ENCODE measurements at regions not wholly inside any gene's neighbourhood (a gene's known extent, or its start where the extent isn't known, plus 50 kb on each side); places are given as distances from the start of the nearest gene placed in this dataset.

- intact Hi-C loops (cut with micrococcal nuclease; ENCODE audit: unreplicated experiment), result no loop called here
- in situ Hi-C loops (cut with HindIII; ENCODE audit: low pct_unique_long_range_greater_than_20kb, low sequenced_read_pairs), result no loop called here
- DNase-seq (ENCODE audit: low read depth, low spot score), result no peak
- no peak for ATAC-seq
- H3K4me1 ChIP-seq (ENCODE audit: control insufficient read depth, insufficient read depth, low read length), result no peaks in the 10 kb centered on the region
- no TSS peak for BruUV-seq (replicated peaks)
- no peak overlapping the region for H3K4me3 ChIP-seq (ENCODE audit: low read depth in 2 of 2, low read length in 2 of 2)
- H3K9me3 ChIP-seq (ENCODE audit: control insufficient read depth, insufficient read depth, low read depth, low read length), result 0 out of 2 replicates have a peak, but pooled peaks cover 3% of the 10 kb centered on the region
- CTCF ChIA-PET, result no interaction called here
- TF ChIP-seq CTCF (IDR thresholded peaks at IDR 0.05), result no peak
- TF ChIP-seq POLR2AphosphoS5 (IDR thresholded peaks at IDR 0.05; ENCODE audit: low read depth, low read length), result no peak
- TF ChIP-seq, protein P1, sequence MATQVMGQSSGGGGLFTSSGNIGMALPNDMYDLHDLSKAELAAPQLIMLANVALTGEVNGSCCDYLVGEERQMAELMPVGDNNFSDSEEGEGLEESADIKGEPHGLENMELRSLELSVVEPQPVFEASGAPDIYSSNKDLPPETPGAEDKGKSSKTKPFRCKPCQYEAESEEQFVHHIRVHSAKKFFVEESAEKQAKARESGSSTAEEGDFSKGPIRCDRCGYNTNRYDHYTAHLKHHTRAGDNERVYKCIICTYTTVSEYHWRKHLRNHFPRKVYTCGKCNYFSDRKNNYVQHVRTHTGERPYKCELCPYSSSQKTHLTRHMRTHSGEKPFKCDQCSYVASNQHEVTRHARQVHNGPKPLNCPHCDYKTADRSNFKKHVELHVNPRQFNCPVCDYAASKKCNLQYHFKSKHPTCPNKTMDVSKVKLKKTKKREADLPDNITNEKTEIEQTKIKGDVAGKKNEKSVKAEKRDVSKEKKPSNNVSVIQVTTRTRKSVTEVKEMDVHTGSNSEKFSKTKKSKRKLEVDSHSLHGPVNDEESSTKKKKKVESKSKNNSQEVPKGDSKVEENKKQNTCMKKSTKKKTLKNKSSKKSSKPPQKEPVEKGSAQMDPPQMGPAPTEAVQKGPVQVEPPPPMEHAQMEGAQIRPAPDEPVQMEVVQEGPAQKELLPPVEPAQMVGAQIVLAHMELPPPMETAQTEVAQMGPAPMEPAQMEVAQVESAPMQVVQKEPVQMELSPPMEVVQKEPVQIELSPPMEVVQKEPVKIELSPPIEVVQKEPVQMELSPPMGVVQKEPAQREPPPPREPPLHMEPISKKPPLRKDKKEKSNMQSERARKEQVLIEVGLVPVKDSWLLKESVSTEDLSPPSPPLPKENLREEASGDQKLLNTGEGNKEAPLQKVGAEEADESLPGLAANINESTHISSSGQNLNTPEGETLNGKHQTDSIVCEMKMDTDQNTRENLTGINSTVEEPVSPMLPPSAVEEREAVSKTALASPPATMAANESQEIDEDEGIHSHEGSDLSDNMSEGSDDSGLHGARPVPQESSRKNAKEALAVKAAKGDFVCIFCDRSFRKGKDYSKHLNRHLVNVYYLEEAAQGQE (IDR thresholded peaks at IDR 0.05; ENCODE audit: insufficient read depth in 1 of 2, low read depth in 2 of 2, low read length in 1 of 2), result no peak
- no peak for TF ChIP-seq SIN3A (IDR thresholded peaks at IDR 0.05; ENCODE audit: borderline replicate concordance, insufficient read depth, low read depth, low read length)
- TF ChIP-seq TCF7L2 (IDR thresholded peaks at IDR 0.05; ENCODE audit: low read depth, low read length), result no peak
- no peaks in the 10 kb centered on the region for H3K36me3 ChIP-seq (ENCODE audit: control insufficient read depth, insufficient read depth, low read length)
- no peaks in the 10 kb centered on the region for H3K27me3 ChIP-seq (ENCODE audit: control insufficient read depth, insufficient read depth, low read length)
- no peak overlapping the region for H3K27ac ChIP-seq (ENCODE audit: low read length)
- POLR2A ChIA-PET, result no interaction called here
These were observed 422.2 kb upstream of the SGO1 start for GRCh38 chr3:20608054-20608738.

DNA sequence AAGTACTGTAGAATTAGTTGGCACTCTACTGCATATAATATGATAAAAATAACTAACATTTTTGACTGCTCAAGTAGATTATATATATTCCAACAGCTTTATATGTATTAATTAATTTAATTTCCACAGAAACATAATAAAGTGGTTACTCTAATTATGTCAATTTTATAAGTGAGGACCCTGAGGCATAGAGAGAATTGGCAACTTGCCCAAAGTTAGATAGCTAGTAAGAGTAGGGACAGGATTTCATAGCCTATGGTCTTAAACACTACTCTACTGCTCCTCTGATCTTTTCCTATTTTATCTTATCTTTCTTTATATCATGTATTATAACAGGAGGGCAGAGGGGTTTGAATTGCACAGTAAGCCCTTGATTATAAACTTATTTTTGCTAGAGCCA lies 418.7 kb upstream of the SGO1 start:
- Histone ChIP-seq H3K27me3 (ENCODE audit: control insufficient read depth, insufficient read depth, low read length) (no peaks in the 10 kb centered on the region), H3K9me3 (ENCODE audit: control insufficient read depth, insufficient read depth, low read depth, low read length) (no peaks in the 10 kb centered on the region), H3K27ac (ENCODE audit: low read length) (no peak overlapping the region), H3K36me3 (ENCODE audit: control insufficient read depth, insufficient read depth, low read length) (no peaks in the 10 kb centered on the region), H3K4me1 (ENCODE audit: control insufficient read depth, insufficient read depth, low read length) (no peaks in the 10 kb centered on the region), H3K4me3 (ENCODE audit: low read depth in 2 of 2, low read length in 2 of 2) (no peak overlapping the region)
- ATAC-seq, result no peak
- no peak for TF ChIP-seq SIN3A (IDR thresholded peaks at IDR 0.05; ENCODE audit: borderline replicate concordance, insufficient read depth, low read depth, low read length)
- TF ChIP-seq POLR2AphosphoS5 (IDR thresholded peaks at IDR 0.05; ENCODE audit: low read depth, low read length), result no peak
- TF ChIP-seq, protein P1 (IDR thresholded peaks at IDR 0.05; ENCODE audit: insufficient read depth in 1 of 2, low read depth in 2 of 2, low read length in 1 of 2), result no peak
- no peak for TF ChIP-seq TCF7L2 (IDR thresholded peaks at IDR 0.05; ENCODE audit: low read depth, low read length)
- no peak for TF ChIP-seq CTCF (IDR thresholded peaks at IDR 0.05)
- no TSS peak for BruUV-seq (replicated peaks)
- no peak for DNase-seq (ENCODE audit: low read depth, low spot score)
- intact Hi-C loops (cut with micrococcal nuclease; ENCODE audit: unreplicated experiment) (no loop called here), in situ Hi-C loops (cut with HindIII; ENCODE audit: low pct_unique_long_range_greater_than_20kb, low sequenced_read_pairs) (no loop called here)
- CTCF ChIA-PET, result no interaction called here
- POLR2A ChIA-PET, result no interaction called here

All from Panc1 (cell line).